Renal cortex interstitium (tissue), 11 donors: ENCODE measurements at regions not wholly inside any gene's neighbourhood (a gene's known extent, or its start where the extent isn't known, plus 50 kb on each side); places are given as distances from the start of the nearest gene placed in this dataset.
"Not testable (repeated sequence)": the region's sequence is repeated elsewhere in the genome, so short reads cannot be mapped to it uniquely, and the experiment has no call there.

Source experiments
- DNase-seq, 11 donors: peaks; one replicate each; pipeline ENCODE4 v3.0.0-alpha.2; 2013; ENCODE audit warnings: low read depth in 9 of 11, low spot score in 4 of 11; ENCODE audit errors: extremely low read depth in 1 of 11

DNA sequence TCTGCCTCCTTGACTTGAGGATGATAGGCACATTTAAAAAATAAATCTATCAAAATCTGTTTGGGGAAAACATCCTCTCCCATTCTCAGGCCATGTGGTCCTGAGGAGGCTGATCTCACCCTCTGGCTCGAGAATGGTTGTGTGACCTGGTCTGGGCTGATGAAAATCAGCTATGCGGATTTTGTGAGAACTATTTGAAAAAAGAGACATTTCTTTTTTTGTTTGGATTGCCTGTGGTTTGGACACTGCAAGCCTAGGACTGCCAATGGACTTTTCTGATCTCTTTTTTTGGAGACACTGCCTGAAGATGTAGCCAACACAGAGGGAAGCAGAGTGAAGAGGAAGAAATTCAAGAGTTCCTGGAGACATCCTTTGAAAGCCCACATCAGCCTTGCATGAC lies 145.9 kb downstream of the HS3ST3B1 start:
- no peak for DNase-seq

GRCh38 chr17:14444915-14445314 lies 144.0 kb downstream of the HS3ST3B1 start:
- no peak for DNase-seq

DNA sequence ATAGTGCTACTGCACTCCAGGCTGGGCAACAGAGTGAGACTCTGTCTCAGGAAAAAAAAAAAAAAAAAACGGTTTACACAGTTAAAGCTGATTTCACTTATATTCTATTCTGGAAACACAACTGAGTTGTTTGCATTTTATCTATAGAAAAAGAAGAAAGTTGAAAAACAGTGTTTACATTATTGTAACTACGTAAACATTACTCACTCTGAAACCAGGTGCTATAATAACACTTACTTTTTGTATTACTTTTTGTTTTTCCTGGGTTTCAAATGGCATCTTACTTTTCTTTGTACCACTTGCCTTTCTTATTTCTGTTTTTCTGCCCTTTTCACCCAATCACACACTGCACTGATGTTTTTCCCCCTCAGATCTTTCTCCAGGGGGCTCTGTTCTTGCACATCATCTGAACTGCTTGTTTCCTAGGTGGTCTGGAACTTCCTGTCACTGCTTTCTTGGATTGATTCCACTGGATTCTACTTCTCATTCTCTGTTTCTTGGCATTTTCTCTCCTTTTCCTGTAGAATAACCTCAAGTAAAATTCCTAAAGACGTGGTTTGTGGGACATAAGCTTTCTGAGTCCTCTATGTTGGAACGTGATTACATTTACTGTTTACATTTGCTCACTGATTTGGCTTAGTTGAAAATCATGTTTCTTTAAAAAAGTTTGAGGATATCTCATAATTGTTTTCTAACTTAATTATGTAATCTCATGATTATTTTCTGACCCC lies 142.1 kb downstream of the HS3ST3B1 start:
- DNase-seq: no peak

DNA sequence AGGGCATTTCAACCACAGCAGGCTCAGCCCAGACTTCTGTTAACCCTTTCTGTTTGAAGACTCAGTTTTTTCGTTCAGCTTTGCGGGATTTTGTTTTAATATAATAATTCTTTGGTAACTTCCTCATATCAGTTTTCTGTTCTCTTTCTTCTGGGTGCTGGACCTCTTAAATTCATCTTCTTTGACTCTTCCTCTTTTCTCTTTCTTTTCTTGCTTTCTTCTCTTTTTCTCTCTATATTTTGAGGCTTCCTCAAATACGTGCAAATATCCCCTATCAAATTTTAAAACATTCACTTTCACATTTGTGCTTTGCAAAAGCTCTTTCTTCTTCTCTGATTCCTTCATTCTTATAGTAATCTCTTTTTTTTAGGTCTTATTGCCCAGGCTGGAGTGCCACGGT lies 136.3 kb downstream of the HS3ST3B1 start:
- no peak for DNase-seq

DNA sequence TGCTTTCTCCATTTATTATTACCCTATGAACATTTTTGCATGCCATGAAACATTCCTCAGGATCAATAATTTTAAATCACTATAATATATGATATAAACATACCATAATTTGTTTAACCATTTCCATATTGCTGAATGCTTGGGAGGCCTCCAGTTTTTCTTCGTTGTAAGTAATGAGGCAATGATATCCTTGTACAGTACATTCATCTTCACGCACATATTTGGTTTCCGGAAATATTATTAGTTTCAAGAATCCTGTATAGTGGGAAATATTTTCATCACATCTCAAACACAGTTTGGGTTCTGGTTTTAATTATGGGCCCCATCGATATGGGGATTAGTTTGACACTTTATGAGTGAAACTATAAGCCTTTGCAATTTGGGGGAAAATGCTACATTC lies 135.4 kb downstream of the HS3ST3B1 start:
- no peak for DNase-seq

DNA sequence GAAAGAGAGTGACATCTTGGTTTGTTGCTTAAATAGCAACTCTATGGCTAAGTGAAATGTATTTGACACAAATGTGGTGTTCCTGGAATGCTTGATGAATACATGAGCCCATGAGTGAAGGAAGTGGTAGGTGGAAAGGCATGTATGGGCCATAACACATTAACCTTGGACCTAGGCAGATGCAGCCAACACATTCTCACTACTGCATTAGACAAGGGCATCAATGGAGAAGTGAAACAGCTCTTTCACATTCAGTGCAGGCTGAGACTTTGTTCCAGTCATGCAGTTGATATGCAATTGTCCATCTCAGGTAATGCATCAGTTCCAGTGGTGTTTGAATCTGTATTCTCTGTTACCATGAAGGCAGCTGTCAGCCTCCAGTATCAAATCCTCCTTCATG lies 133.6 kb downstream of the HS3ST3B1 start:
- DNase-seq: no peak

GRCh38 chr17:14432079-14432478 lies 131.2 kb downstream of the HS3ST3B1 start:
- no peak for DNase-seq

DNA sequence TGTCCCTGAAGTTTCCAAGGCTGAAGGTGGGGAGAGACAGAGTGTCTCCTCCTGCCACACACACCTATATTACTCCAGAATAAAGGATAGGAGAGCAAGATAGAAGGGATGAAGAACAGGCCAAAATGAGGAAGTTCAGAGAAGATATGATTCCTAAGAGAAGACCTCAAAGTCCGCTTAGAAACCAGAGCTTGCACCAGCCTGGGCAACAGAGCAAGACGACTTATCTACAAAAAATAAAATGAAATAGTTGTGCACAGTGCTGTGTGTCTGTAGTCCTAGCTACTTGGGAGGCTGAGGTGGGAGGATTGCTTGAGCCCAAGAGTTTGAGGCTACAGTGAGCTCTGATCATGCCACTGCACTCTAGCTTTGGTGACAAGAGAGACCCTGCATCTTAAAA lies 128.2 kb downstream of the HS3ST3B1 start:
- no peak for DNase-seq

GRCh38 chr17:14428648-14429029 lies 127.8 kb downstream of the HS3ST3B1 start:
- no peak for DNase-seq

GRCh38 chr17:14427900-14428647 lies 127.2 kb downstream of the HS3ST3B1 start:
- DNase-seq: no peak

- not testable (repeated sequence) for DNase-seq
Observed at GRCh38 chr17:14423156-14423555, 122.3 kb downstream of the HS3ST3B1 start.

DNA sequence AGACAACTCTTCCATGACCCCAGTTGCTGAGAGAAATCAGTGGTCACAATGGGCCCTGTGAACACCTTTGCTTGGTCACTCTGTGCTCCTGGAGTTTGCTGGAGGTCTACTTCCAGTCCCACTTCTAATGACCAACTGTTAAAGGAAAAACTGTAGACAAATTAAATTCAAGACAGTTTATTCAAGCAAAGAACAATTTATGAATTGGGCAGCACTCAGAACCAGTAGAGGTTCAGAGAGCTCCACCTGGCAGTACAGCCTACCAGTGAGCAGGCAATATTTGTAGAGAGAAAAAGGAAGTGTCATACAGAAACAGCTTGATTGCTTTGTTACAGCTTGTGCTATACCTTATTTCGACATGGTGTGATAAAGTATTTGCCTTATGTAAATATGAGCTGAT lies 116.5 kb downstream of the HS3ST3B1 start:
- no peak for DNase-seq

GRCh38 chr17:14409292-14409691 lies 108.4 kb downstream of the HS3ST3B1 start:
- no peak for DNase-seq

- DNase-seq: no peak
Observed at GRCh38 chr17:14407541-14407940, 106.7 kb downstream of the HS3ST3B1 start.

DNA sequence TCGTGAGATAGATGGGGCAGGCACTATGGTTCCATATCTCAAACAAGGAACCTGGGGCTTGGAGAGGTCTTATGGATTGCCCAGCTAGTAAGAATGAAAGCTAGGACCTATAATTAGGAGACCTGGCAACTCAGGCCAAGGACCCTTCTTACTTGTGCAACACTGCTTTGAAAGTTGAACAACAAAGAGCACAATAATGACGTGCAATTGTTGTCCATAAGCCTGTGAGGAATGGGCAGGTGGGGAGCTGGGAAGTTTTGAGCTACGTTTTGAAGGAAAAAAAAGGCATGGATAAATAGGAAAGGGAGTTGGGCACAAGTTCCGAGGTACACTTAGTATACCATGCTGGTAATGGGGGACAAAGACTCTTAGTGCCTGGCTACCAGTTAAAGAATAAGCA lies 104.3 kb downstream of the HS3ST3B1 start:
- DNase-seq: no peak
